ENCODE measurements at regions not wholly inside any gene's neighbourhood (a gene's known extent, or its start where the extent isn't known, plus 50 kb on each side); places are given as distances from the start of the nearest gene placed in this dataset.

DNA sequence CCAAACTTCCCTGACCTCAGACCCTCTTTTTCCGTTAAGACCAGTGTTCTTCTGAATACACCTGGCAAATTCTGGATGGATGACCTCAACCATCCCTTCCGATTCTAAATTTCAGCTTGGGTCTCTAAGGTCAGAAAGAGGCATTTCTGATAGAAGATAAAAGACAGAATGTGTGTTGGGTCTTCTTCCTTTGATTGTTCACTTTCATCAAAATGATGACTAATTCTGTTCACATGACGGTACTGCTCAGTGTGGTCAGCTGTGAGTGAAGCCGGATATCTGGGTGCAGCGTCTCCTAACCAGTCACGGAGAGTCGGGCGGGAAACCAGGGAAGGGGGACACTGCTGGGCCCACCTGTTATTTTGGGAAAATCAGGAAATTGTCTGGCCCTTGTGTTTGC, 151.6 kb upstream of the NAV2 start:
- DNase-seq, result no peak

- DNase-seq, result no peak
Observed at GRCh38 chr11:19560156-19560555, 152.5 kb upstream of the NAV2 start.

DNA sequence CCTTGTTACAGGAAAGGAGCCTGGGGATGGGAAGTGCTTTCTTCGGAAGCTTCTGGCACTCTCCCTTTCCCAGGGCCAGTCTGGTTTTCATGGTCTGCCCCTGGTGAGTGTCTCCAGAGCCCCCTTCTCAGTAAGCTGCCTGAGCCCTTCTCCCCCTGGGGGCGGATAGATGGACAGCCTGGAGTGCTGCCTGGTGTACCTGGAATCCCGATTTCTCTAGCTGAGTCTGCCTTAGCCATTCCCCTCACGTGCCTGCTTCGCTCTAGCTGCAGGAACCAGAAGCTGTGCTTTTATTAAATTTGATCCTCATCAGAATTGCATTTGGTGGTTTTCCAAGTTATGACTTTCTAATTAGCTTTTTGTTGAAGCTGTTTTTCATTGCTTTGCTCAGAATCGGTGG, 152.9 kb upstream of the NAV2 start:
- no peak for DNase-seq

DNA sequence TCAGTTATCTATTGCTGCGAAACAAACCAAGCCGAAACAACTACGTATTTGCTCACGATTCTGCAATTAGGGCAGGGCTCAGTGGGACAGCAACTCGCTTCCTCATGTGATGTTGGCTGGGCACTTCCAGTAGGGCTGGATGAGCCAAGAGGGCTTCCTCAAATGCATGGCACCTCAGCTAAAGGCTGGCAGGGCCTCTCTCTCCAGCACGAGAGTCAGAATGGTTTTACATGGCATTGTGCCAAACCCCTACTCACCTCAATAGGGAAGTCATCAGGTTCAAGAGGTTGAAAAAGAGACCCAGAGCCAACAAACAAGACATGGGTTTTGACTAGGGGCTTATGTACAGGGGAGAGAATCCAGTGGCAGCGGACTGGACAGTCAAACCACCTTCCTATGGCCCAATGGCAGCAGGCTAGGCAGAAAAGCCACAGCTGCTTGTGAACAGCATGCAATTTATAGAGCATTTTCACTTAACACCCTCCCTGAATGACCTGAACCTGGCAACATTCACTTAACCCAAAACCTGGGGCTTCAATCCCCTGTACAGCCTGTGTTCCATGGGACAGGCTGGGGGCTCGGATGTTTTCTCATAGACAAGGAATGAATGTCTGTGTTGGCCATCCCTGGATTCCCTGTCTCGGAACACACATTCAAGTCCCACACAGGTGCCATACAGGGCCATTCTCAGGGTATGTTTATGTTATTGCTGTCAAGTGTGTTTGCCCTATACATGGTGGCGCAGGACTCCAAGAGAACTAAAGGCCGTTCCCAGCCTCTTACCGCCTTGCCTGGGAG, 154.2 kb upstream of the NAV2 start:
- DNase-seq, result no peak

DNA sequence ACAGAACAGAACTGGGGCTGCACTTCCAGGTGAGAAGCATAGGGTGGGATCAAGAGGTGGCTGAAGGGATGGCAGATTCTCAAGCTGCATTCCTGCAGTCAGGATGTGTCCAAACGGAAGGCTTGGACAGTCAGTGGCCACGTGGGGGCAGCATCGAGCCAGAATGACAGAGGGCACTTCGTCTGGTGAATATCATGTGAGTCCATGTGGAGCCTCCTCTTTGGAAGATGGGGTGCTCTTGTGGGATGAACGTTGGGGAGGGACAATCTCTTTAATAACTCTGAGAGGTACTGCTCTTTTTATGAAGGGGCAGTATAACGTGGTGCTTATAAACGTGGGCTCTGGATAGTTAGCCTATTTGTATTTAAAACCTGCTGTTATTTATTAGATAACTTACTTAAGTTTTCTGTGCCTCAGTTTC, 154.9 kb upstream of the NAV2 start:
- peak in 50 of 56 donors; percentile 22 to 90 (median 64) for DNase-seq

DNA sequence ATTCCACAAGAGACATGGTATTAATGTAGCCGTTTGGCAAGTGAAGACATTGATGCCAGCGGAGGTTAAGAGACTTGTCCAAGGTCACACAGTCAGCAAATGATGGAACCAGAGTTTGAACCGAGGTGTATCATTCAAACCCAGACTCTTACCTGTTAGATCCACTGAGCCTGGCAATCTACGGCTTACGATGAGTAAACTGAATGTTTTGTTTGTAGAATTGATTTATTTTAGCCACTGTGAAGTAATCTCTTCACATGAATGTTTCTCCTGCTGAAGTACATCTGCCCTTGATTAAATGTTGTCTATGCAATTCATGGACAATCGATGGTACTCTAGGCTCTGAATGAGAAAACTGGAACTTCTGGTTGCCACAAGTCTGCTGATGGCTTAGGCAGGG, 155.5 kb upstream of the NAV2 start:
- no peak for DNase-seq

DNA sequence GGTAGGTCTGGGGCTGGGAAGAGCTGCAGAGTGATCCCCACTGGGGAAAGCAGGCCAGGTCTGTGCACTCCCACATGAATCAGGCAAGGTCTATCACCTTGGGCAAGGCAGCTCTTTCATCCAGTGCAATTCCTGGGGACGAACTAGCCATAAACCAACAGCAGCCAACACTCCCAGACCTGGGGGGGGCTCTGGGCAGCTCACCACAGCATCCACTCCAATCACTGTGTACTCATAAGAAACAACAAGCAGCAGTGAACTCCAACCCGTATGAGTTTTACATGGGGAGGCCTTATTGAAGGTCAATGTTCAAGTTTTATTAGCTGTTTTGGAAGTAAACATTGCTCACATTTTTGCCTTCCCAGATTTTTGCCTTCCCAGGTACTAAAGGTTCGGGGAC, 157.4 kb upstream of the NAV2 start:
- no peak for DNase-seq

- DNase-seq, result peak; percentile 17 to 91 (median 75)
Observed at GRCh38 chr11:19553683-19554333, 158.8 kb upstream of the NAV2 start.

DNA sequence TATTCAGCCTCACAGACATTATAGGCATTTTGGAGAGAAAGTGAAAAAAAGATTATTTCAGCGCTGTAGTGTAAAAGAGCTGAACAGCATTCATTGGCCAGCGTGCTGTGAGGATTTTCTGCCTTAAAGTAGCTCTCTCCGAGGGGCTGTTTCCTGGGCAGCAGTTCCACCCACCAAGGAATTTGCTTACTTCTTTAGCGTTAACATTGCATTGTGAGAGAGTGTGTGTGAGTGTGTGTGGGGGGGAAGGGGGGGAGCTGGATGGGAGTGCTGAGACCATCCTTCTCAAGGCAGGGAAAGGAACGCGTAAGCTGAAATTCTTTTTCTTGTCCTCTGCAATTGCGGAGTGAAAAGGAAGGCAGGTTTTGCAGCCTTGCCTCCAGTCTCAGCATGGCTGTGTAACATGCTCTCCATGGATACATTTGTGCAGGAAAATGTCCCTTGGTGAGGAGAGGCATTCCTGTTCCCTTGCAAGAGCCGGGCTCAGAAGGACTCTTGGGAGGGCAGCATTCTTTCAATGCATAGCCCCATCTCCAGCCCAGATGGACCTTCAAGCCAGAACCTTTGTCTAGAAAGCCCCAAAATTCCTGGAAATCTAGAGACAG, 159.9 kb upstream of the NAV2 start:
- peak in 14 of 56 donors; percentile 5 to 44 (median 16) for DNase-seq

DNA sequence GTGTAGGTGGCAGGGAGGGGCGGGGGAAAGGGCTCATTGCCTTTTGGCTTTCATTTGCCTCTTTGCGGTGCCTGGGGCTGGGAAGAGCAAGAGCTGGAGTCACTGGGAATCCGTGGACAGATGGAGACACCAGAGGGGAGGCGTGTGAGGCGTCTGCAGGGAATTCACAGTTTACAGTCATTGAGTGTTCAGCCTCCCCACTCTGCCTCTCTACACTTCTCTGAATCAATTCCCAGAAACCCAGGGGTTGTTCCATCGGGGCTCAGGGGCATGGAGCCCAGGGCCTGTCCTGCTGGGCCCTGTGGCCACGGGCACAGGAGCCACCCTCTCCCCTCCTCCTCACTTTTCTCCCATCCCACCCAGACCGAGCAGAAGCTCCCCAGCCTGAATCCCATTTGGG, 160.5 kb upstream of the NAV2 start:
- peak in 11 of 56 donors; percentile 10 to 35 (median 18) for DNase-seq

DNA sequence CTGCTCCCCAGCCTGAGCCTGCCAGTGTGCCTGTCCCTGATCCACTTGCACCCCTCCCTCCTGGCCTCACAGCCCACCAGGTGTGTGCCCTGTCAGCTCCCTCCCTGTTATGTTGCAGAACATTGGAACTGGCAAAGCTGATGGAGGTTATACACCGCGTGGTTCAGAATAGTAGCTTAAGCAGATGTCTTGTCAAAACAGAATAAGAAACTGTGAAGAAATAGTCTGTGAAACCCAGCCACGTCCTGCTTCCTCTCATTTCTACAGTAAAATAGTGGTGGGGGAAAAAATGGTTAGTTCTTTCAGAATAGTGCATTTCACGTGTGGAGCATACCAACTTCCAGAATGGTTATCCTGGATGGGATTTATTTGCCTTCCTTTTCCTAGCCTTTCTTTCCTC, 161.2 kb upstream of the NAV2 start:
- DNase-seq, result peak in 1 of 56 donors; percentile 11

DNA sequence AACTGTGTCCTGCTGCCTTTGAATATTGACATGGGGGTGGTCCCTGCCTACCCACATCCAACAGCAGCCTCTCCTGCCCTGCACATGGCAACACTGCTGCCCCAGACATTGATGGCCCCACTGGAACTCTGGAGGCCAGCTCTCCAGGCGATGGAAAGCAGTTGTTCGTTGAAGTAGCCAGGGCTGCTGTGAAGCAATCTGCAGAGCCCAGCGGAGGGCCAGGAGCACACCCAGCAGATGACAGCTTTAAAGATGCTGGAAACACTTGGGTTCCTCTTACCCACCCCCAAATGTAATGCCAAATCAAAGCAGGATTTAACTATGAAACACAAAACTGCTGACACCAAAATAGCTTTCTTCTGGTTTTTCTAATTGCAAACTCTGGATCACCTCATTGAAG, 165.6 kb upstream of the NAV2 start:
- no peak for DNase-seq

- DNase-seq, result no peak
Observed at GRCh38 chr11:19546325-19546724, 166.3 kb upstream of the NAV2 start.

DNA sequence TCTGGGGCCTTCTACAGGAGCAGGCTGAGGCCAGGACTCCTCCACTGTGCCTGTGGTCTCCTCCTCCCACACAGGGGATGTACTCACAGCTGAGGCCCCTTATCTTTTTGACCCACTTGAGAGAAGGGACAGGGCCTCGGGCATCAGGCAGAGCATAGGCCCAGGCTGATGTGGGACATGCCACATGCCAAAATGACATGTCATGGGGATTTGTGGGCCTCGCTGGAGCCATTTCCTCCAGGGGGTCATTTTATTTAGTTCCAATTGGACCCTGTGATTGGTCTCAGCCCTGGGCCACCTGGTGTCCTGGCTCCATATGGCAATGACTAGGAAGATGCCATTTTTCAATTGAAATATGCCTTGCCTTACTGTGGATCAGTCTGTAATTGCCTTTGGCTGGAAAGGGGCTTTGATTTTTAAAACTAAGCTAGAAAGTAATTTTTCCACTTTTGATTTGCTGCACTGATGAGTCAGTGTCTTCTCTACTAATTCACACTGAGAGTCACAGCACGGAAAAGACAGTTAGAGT, 171.1 kb upstream of the NAV2 start:
- DNase-seq, result no peak

GRCh38 chr11:19539861-19540260, 172.8 kb upstream of the NAV2 start:
- DNase-seq, result peak in 7 of 56 donors; percentile 12 to 29 (median 24)

GRCh38 chr11:19537803-19538453, 174.7 kb upstream of the NAV2 start:
- no peak for DNase-seq

- DNase-seq, result no peak
Observed at GRCh38 chr11:19536131-19536530, 176.5 kb upstream of the NAV2 start.

DNA sequence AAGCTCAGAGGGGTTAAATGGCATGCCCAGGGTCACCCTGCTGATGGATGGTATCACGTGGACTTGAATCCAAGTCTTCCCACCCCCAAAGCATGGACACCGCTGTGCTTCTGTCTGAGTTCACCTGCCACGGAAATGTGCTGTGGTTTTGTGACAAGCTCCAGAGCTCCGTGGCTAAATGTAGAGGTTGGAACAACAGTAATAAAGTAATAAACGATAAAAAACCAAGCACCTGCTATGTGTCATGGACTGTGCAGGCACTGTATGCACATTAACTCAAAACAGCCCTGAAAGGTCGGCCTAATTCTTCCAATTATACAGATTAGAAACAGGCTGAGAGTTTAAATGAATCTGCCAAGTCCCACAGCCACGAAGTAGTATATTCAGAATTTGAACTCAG, 182.1 kb upstream of the NAV2 start:
- no peak for DNase-seq

- no peak for DNase-seq
Observed at GRCh38 chr11:19526119-19526518, 186.5 kb upstream of the NAV2 start.

DNA sequence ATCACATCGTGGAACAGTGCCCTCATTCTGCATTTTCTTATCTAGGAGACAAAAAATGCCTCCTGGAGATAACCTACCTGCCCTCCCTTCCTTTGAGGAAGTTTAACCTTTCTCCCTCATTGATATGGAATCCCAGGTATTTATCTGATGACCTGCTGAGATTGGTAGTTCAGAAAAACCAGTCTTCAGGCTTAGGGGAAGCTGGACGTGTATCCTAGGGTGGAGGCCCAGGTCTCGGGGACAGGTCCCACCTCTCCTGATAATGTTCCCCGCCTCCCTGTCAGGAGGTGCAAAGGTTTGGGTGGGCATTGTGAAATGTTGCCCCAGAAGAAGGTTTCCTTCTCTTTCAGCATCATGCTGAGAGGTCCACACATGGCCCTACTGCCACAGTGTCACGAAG, 186.9 kb upstream of the NAV2 start:
- no peak for DNase-seq

DNA sequence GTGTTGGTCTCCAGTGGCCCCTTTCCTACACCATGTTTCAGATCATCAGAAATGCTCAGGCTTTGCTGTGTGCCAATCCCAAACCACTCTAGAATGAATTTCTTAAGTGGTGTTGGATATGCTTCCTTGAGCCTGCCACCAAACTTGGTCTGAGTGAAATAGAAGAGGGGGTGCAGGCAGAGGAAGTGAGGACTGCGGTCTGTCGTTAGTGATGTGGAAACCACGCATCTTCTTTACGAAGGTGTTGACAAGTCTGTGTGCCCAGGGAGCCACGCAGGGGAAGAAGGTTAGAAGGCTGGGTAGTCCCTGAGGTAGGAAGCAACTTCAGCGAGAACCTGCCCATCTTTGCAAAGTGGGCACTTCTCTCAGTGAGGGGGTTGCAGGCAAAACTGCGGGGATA, 187.4 kb upstream of the NAV2 start:
- DNase-seq, result no peak

DNA sequence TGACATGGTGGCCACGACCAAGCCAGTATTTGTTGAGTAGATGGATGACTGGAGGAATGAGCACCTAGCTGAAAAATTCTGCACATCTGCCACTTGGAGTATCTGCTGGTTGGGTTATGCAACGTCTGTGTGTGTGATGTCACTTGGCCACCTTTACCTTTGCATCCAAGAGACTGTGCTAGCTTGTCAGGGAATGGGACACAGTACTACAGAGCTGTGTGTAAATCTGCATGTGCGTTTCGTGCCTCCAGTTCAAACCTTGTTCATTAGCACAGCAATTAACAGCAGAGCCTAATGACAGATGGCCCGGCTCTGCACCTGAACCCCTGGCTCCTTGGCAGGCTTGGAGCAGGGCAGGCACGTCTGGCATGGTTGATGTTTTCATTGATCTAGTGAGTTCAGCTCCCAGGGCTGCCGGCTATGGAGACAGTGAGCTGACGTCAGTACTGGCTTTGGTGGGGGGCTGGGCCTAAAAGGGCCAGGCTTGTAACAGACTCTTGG, 188.4 kb upstream of the NAV2 start:
- DNase-seq, result peak in 41 of 56 donors; percentile 10 to 78 (median 51)
